ENCODE measurements at regions not wholly inside any gene's neighbourhood (a gene's known extent, or its start where the extent isn't known, plus 50 kb on each side); places are given as distances from the start of the nearest gene placed in this dataset.
"Not testable (repeated sequence)": the region's sequence is repeated elsewhere in the genome, so short reads cannot be mapped to it uniquely, and the experiment has no call there.

DNA sequence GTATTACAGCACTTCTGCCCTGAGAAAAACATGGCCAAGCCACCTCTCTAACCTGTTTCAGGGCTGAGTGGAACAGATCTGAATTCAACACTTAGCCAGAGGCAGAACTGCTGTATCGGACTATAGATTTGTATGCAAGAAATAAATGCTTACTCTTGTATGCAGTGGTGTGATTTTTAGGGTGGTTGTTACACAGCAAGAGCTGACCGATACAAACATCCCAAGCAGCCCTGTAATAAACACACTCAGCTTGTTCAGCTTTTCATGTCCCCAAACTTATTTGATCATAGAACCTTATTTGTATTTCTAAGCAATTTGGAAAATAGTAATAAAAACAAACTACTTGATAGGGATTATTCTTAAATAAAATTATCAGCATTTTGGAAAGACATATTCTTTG lies 84.9 kb upstream of the RPH3AL start:
- no peak overlapping the region for H3K9ac ChIP-seq
- H3K79me2 ChIP-seq: no peaks in the 10 kb centered on the region
- no peaks in the 10 kb centered on the region for H3K27me3 ChIP-seq (ENCODE audit: control insufficient read depth, insufficient read depth, low read length)
- H3K4me2 ChIP-seq (ENCODE audit: low read length): no peak overlapping the region
- no peak overlapping the region for H3K27ac ChIP-seq
- no peak overlapping the region for H2AFZ ChIP-seq
- H3K4me1 ChIP-seq: no peaks in the 10 kb centered on the region
- H3K36me3 ChIP-seq (ENCODE audit: control insufficient read depth, insufficient read depth, low read length): no peaks in the 10 kb centered on the region
- H3K4me3 ChIP-seq (ENCODE audit: low read depth, low read length): no peak overlapping the region
- H3K9me3 ChIP-seq (ENCODE audit: control insufficient read depth, low read length): no peaks in the 10 kb centered on the region
- TF ChIP-seq, protein P1, sequence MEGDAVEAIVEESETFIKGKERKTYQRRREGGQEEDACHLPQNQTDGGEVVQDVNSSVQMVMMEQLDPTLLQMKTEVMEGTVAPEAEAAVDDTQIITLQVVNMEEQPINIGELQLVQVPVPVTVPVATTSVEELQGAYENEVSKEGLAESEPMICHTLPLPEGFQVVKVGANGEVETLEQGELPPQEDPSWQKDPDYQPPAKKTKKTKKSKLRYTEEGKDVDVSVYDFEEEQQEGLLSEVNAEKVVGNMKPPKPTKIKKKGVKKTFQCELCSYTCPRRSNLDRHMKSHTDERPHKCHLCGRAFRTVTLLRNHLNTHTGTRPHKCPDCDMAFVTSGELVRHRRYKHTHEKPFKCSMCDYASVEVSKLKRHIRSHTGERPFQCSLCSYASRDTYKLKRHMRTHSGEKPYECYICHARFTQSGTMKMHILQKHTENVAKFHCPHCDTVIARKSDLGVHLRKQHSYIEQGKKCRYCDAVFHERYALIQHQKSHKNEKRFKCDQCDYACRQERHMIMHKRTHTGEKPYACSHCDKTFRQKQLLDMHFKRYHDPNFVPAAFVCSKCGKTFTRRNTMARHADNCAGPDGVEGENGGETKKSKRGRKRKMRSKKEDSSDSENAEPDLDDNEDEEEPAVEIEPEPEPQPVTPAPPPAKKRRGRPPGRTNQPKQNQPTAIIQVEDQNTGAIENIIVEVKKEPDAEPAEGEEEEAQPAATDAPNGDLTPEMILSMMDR (IDR thresholded peaks at IDR 0.05): no peak

DNA sequence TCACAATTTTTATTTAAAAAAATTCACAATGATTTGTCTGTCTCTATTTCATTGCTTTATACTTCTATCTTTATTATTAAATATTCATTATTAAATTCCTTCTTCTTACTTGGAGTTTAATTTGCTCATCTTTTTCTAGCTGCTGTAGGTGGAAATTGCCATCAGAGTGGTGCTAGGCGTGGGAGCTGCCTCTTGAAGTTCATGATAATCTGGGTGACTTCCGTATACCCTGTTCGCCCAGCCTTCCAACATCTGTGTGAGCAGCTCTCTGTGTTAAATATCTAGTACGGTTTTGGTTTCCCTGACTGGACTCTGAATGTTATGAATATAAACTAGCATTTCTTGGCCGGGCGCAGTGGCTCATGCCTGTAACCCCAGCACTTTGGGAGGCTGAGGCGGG lies 84.0 kb upstream of the RPH3AL start:
- no peaks in the 10 kb centered on the region for H3K9me3 ChIP-seq (ENCODE audit: control insufficient read depth, low read length)
- H3K36me3 ChIP-seq (ENCODE audit: control insufficient read depth, insufficient read depth, low read length): no peaks in the 10 kb centered on the region
- no peak overlapping the region for H3K9ac ChIP-seq
- no peaks in the 10 kb centered on the region for H3K4me1 ChIP-seq
- no peak overlapping the region for H2AFZ ChIP-seq
- no peak overlapping the region for H3K4me3 ChIP-seq (ENCODE audit: low read depth, low read length)
- no peaks in the 10 kb centered on the region for H3K79me2 ChIP-seq
- TF ChIP-seq, protein P1 (IDR thresholded peaks at IDR 0.05): no peak
- H3K27ac ChIP-seq: no peak overlapping the region
- no peaks in the 10 kb centered on the region for H3K27me3 ChIP-seq (ENCODE audit: control insufficient read depth, insufficient read depth, low read length)
- no peak overlapping the region for H3K4me2 ChIP-seq (ENCODE audit: low read length)

DNA sequence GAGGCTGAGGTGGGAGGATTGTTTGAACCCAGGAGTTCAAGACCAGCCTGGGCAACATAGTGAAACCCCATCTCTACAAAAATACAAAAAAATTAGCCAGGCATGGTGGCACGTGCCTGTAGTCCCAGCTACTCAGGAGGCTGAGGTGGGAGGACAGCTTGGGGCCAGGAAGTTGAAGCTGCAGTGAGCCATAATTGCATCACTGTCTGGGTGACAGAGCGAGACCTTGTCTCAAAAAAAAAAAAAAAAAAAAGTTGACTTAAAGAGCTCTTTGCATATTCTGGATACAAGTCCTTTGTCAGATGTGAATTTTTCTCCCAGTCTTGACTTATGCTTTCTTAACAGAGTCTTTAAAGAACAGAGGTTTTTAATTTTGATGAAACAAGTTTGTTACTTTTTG lies 79.9 kb upstream of the RPH3AL start:
- H3K4me2 ChIP-seq (ENCODE audit: low read length); H3K79me2 ChIP-seq; H3K27me3 ChIP-seq (ENCODE audit: control insufficient read depth, insufficient read depth, low read length); H2AFZ ChIP-seq; H3K36me3 ChIP-seq (ENCODE audit: control insufficient read depth, insufficient read depth, low read length); H3K9ac ChIP-seq; H3K4me3 ChIP-seq (ENCODE audit: low read depth, low read length); H3K4me1 ChIP-seq; H3K9me3 ChIP-seq (ENCODE audit: control insufficient read depth, low read length); H3K27ac ChIP-seq: not testable (repeated sequence)

DNA sequence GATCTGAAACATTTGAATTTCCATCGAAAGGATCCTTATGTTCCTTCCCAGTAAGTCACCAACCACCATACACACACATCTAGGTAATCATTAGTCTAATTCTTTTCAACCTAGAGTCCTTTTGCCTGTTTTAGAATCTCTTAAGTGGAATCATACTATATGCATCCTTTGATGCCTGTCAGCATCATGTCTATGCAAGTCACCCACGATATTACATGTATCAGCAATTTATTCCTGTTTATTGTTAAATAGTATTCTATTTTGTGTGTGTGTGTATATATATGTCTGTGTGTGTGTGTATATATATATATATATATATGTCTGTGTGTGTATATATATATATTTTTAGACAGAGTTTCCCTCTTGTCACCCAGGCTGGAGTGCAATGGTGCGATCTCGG lies 78.9 kb upstream of the RPH3AL start:
- no peak overlapping the region for H3K4me2 ChIP-seq (ENCODE audit: low read length)
- no peak overlapping the region for H3K4me3 ChIP-seq (ENCODE audit: low read depth, low read length)
- no peak overlapping the region for H3K9ac ChIP-seq
- H3K9me3 ChIP-seq (ENCODE audit: control insufficient read depth, low read length): no peaks in the 10 kb centered on the region
- H2AFZ ChIP-seq: no peak overlapping the region
- TF ChIP-seq, protein P1 (IDR thresholded peaks at IDR 0.05): no peak
- H3K79me2 ChIP-seq: no peaks in the 10 kb centered on the region
- no peaks in the 10 kb centered on the region for H3K36me3 ChIP-seq (ENCODE audit: control insufficient read depth, insufficient read depth, low read length)
- no peaks in the 10 kb centered on the region for H3K4me1 ChIP-seq
- no peaks in the 10 kb centered on the region for H3K27me3 ChIP-seq (ENCODE audit: control insufficient read depth, insufficient read depth, low read length)
- no peak overlapping the region for H3K27ac ChIP-seq

DNA sequence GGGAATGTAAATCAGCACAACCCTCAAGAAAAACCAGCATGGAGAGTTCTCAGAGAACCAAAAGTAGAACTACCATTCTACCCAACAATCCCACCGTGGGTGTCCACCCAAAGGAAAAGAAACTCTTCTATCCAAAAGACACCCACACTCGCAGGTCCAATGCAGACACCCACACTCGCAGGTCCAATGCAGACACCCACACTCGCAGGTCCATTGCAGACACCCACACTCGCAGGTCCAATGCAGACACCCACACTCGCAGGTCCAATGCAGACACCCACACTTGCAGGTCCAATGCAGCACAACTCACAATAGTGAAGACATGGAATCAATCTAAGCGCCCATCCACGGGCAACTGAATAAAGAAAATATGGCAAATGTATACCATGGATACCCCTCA lies 77.0 kb upstream of the RPH3AL start:
- no peak overlapping the region for H3K27ac ChIP-seq
- no peaks in the 10 kb centered on the region for H3K4me1 ChIP-seq
- TF ChIP-seq, protein P1 (IDR thresholded peaks at IDR 0.05): no peak
- H3K4me3 ChIP-seq (ENCODE audit: low read depth, low read length): no peak overlapping the region
- H3K4me2 ChIP-seq (ENCODE audit: low read length): no peak overlapping the region
- no peaks in the 10 kb centered on the region for H3K27me3 ChIP-seq (ENCODE audit: control insufficient read depth, insufficient read depth, low read length)
- H3K9ac ChIP-seq: no peak overlapping the region
- no peaks in the 10 kb centered on the region for H3K9me3 ChIP-seq (ENCODE audit: control insufficient read depth, low read length)
- no peak overlapping the region for H2AFZ ChIP-seq
- no peaks in the 10 kb centered on the region for H3K79me2 ChIP-seq
- H3K36me3 ChIP-seq (ENCODE audit: control insufficient read depth, insufficient read depth, low read length): no peaks in the 10 kb centered on the region

Measured in parathyroid adenoma (tissue), 2 donors.